Fibroblast of lung (primary cell): ENCODE measurements at regions not wholly inside any gene's neighbourhood (a gene's known extent, or its start where the extent isn't known, plus 50 kb on each side); places are given as distances from the start of the nearest gene placed in this dataset.

Experiments
- CTCF ChIP-seq, 2 donors: IDR thresholded peaks in 1 of 2; conservative IDR thresholded peaks in 1 of 2; 1 replicate in 1 of 2; 2 replicates in 1 of 2; pipeline ENCODE4 v1.5.1; 2011 to 2012; ENCODE audit warnings: low read length in 2 of 2, control low read depth in 1 of 2, inconsistent platforms in 1 of 2, low read depth in 1 of 2, mild to moderate bottlenecking in 1 of 2
- EZH2 ChIP-seq: IDR thresholded peaks from 2 replicates; pipeline ENCODE4 v1.5.1; 2012; ENCODE audit warnings: low read length, control low read depth, mild to moderate bottlenecking; ENCODE audit errors: missing control alignments

- TF ChIP-seq EZH2 (no peak), CTCF (conservative IDR thresholded peaks at IDR 0.05 in 1 of 2, IDR thresholded peaks at IDR 0.05 in 1 of 2; ENCODE audit: low read depth in 1 of 2, low read length in 2 of 2) (no peak)
Observed at GRCh38 chr10:75288140-75288711, 52.5 kb upstream of the COMTD1 start.
